Cardiac muscle cell (in vitro differentiated cells and primary cell): ENCODE measurements at regions not wholly inside any gene's neighbourhood (a gene's known extent, or its start where the extent isn't known, plus 50 kb on each side); places are given as distances from the start of the nearest gene placed in this dataset.

ENCODE experiments used
- DNase-seq, 2 donors: peaks; one replicate each; pipeline versions ENCODE4 v3.0.0 to v3.0.0-alpha.2; 2010 to 2017; ENCODE audit warnings: low read depth in 1 of 2, low spot score in 1 of 2
- H3K27ac ChIP-seq: fragments of 200-600 bp; sonication (generic); 2 replicates; pipeline ENCODE4 v1.5.1; 2016
- H3K27me3 ChIP-seq: fragments of 200-600 bp; sonication (generic); 2 replicates; pipeline ENCODE4 v1.6.0; 2016; ENCODE audit warnings: control low read depth
- H3K36me3 ChIP-seq: fragments of 200-600 bp; sonication (generic); 2 replicates; pipeline ENCODE4 v1.5.1; 2016; ENCODE audit warnings: control low read depth
- H3K4me1 ChIP-seq: fragments of 200-600 bp; sonication (generic); 2 replicates; pipeline ENCODE4 v1.8.1; 2017; ENCODE audit warnings: low read depth, mild to moderate bottlenecking, mixed run types
- H3K4me3 ChIP-seq: fragments of 200-600 bp; sonication (generic); 2 replicates; pipeline ENCODE4 v1.5.1; 2016; ENCODE audit warnings: mild to moderate bottlenecking
- H3K9me3 ChIP-seq: fragments of 200-600 bp; sonication (generic); 2 replicates; pipeline ENCODE4 v1.5.1; 2017; ENCODE audit warnings: low read depth, mild to moderate bottlenecking, control low read depth
- TF ChIP-seq, protein P1 (sequence below): IDR thresholded peaks from 2 replicates; pipeline ENCODE4 v1.5.1; 2012; ENCODE audit warnings: low read depth, mild to moderate bottlenecking, low read length

GRCh38 chr9:116090030-116090770, 63.4 kb upstream of the PAPPA start:
- Histone ChIP-seq H3K27me3 (no peaks in the 10 kb centered on the region), H3K4me3 (no peak overlapping the region)
- TF ChIP-seq, protein P1, sequence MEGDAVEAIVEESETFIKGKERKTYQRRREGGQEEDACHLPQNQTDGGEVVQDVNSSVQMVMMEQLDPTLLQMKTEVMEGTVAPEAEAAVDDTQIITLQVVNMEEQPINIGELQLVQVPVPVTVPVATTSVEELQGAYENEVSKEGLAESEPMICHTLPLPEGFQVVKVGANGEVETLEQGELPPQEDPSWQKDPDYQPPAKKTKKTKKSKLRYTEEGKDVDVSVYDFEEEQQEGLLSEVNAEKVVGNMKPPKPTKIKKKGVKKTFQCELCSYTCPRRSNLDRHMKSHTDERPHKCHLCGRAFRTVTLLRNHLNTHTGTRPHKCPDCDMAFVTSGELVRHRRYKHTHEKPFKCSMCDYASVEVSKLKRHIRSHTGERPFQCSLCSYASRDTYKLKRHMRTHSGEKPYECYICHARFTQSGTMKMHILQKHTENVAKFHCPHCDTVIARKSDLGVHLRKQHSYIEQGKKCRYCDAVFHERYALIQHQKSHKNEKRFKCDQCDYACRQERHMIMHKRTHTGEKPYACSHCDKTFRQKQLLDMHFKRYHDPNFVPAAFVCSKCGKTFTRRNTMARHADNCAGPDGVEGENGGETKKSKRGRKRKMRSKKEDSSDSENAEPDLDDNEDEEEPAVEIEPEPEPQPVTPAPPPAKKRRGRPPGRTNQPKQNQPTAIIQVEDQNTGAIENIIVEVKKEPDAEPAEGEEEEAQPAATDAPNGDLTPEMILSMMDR = no peak

GRCh38 chr9:116094846-116095245, 58.7 kb upstream of the PAPPA start:
- Histone ChIP-seq H3K27ac (no peak overlapping the region), H3K4me1 (no peaks in the 10 kb centered on the region), H3K4me3 (no peak overlapping the region), H3K27me3 (no peaks in the 10 kb centered on the region), H3K36me3 (no peaks in the 10 kb centered on the region), H3K9me3 (no peaks in the 10 kb centered on the region)
- DNase-seq = no peak
- TF ChIP-seq, protein P1 = no peak

More at GRCh38 chr9:116090030-116090770, 63.4 kb upstream of the PAPPA start:
- Histone ChIP-seq H3K9me3 (no peaks in the 10 kb centered on the region), H3K27ac (no peak overlapping the region), H3K4me1 (peaks cover 7% of the 10 kb centered on the region), H3K36me3 (no peaks in the 10 kb centered on the region)
- no peak for DNase-seq

- Histone ChIP-seq H3K9me3 (no peaks in the 10 kb centered on the region), H3K27me3 (no peaks in the 10 kb centered on the region), H3K36me3 (no peaks in the 10 kb centered on the region), H3K4me1 (no peaks in the 10 kb centered on the region), H3K27ac (no peak overlapping the region), H3K4me3 (no peak overlapping the region)
- TF ChIP-seq, protein P1 = no peak
- no peak for DNase-seq
Measured at GRCh38 chr9:116095403-116095802, 58.2 kb upstream of the PAPPA start.

DNA sequence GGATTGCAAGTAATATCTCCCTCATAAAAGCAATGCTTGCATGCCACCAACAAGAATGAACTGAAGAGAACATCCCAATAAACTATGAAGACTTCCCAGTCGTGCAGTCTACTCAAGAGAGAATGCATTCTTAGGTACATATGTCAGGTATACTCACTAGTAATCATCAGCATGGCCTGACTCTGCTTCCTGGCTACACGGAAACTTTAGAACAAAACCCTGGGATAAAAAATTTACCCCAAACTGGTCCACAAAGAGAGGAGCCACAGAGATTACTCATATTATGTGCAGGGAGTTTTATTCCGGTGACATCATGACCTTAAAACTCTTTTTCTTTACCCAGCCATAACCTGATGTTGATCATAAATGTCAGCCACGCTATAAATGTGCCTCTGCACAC, 57.5 kb upstream of the PAPPA start:
- Histone ChIP-seq H3K36me3 (no peaks in the 10 kb centered on the region), H3K4me1 (no peaks in the 10 kb centered on the region), H3K27me3 (no peaks in the 10 kb centered on the region), H3K27ac (no peak overlapping the region), H3K9me3 (no peaks in the 10 kb centered on the region), H3K4me3 (no peak overlapping the region)
- no peak for DNase-seq
- TF ChIP-seq, protein P1 = no peak

DNA sequence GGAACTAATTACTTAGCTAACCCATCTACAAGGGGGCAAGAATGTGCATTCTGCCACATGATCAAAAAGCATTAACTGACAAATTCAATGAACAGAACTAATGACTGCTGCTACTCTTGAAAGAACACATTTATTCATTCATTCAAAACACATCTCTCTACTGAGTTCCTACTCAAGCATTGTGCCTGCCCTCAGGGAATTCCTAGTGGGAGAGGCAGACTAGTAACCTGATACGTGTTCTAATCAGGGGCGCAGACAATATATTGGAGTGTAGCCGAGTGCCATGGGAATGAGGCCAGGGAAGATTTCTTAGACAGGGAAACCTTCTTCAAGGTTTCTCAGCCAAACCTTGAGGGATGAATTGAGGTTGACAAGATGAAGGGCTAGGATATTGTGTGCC, 56.7 kb upstream of the PAPPA start:
- TF ChIP-seq, protein P1 = no peak
- DNase-seq = peak in 1 of 2 donors; percentile 50
- no peak overlapping the region for H3K27ac ChIP-seq

More for the DNA sequence above, 56.7 kb upstream of the PAPPA start:
- Histone ChIP-seq H3K27me3 (no peaks in the 10 kb centered on the region), H3K4me3 (no peak overlapping the region), H3K36me3 (no peaks in the 10 kb centered on the region), H3K9me3 (no peaks in the 10 kb centered on the region), H3K4me1 (no peaks in the 10 kb centered on the region)
